ENCODE measurements at regions not wholly inside any gene's neighbourhood (a gene's known extent, or its start where the extent isn't known, plus 50 kb on each side); places are given as distances from the start of the nearest gene placed in this dataset.
A peak's percentile ranks its signal among the peaks of the same experiment; 100 is the strongest.
"Not testable (repeated sequence)": the region's sequence is repeated elsewhere in the genome, so short reads cannot be mapped to it uniquely, and the experiment has no call there.

DNA sequence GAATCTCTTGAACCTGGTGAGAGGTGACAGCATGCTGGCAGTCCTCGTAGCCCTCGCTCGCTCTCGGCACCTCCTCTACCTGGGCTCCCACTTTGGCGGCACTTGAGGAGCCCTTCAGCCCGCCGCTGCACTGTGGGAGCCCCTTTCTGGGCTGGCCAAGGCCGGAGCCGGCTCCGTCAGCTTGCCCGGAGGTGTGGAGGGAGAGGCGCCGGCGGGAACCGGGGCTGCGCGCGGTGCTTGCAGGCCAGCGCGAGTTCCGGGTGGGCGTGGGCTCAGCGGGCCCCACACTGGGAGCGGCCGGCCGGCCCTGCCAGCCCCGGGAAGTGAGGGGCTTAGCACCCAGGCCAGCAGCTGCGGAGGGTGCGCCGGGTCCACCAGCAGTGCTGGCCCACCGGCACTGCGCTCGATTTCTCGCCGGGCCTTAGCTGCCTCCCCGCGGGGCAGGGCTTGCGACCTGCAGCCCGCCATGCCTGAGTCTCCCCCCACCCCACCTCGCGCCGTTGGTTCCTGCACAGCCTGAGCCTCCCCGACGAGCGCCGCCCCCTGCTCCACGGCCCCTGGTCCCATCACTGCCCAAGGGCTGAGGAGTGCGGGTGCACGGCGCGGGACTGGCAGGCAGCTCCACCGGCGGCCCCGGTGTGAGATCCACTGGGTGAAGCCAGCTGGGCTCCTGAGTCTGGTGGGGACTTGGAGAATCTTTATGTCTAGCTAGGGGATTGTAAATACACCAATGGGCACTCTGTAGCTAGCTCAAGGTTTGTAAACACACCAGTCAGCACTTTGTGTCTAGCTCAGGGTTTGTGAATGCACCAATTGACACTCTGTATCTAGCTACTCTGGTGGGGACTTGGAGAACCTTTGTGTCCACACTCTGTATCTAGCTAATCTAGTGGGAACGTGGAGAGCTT lies 328.3 kb upstream of the KLF4 start:
- H3K36me3 ChIP-seq (replicated peaks in 1 of 2; ENCODE audit: control insufficient read depth in 1 of 2, insufficient read depth in 2 of 2, low read length in 2 of 2); H4K20me1 ChIP-seq (ENCODE audit: insufficient read depth, low read length); H3K4me1 ChIP-seq (ENCODE audit: insufficient read depth, low read length); H2AFZ ChIP-seq (ENCODE audit: low read length); DNase-seq (ENCODE audit: low spot score); H3K4me3 ChIP-seq (replicated peaks in 1 of 3; ENCODE audit: insufficient read depth in 1 of 3, low read depth in 2 of 3, low read length in 3 of 3); H3K9ac ChIP-seq (ENCODE audit: insufficient read depth, low read depth, low read length); H3K27me3 ChIP-seq (ENCODE audit: control insufficient read depth in 1 of 2, insufficient read depth in 2 of 2, low read length in 2 of 2); ATAC-seq; in situ Hi-C loops (cut with HindIII; ENCODE audit: extremely low pct_ligation_motif_present, low pct_unique_long_range_greater_than_20kb); FAIRE-seq; H3K27ac ChIP-seq (ENCODE audit: extremely low read length, insufficient read depth, low read length); H3K4me2 ChIP-seq (ENCODE audit: low read depth, low read length); intact Hi-C loops (cut with micrococcal nuclease; ENCODE audit: unreplicated experiment); H3K79me2 ChIP-seq (ENCODE audit: insufficient read depth, low read length); BruUV-seq (replicated peaks); CTCF ChIA-PET (ENCODE audit: low intra/inter-chr PET ratio, low total read pairs); H3K9me3 ChIP-seq (ENCODE audit: low read length); POLR2A ChIA-PET: not testable (repeated sequence)
- 61% methylated on average over 8 of the region's 55 CpGs for WGBS (ENCODE audit: low lambda C conversion rate)
- TF ChIP-seq MAFK (conservative IDR thresholded peaks at IDR 0.05 in 1 of 2, IDR thresholded peaks at IDR 0.05 in 1 of 2; ENCODE audit: low read length in 2 of 2): peak in 1 of 2 experiments; percentile 35; a peak in 1 of 4 replicates

DNA sequence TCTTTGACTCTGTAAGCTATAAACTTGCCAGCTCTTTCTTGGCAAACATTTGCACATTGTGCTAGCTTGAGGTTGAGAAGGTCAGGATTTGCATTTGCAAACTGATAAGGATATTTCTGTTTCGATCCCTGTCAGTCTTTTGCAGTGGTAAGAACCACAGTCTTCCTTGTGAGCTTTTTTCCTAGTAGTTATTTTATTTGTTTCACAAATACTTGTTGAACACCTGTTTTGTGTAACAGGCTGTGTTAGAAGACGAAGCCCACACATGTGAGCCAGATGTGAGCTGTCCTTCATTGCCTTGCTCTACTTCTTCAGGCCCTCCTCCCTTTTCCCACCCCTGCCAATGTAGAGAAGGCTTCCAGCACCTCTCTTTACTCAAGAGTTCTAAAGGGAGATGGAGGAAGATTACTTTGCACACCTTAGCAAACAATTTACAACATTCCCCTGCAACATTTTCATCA lies 327.0 kb upstream of the KLF4 start:
- Histone ChIP-seq H3K4me2 (ENCODE audit: low read depth, low read length) (no peak overlapping the region), H3K27ac (ENCODE audit: extremely low read length, insufficient read depth, low read length) (no peak overlapping the region), H2AFZ (ENCODE audit: low read length) (no peak overlapping the region), H4K20me1 (ENCODE audit: insufficient read depth, low read length) (no peaks in the 10 kb centered on the region), H3K4me1 (ENCODE audit: insufficient read depth, low read length) (no peaks in the 10 kb centered on the region), H3K27me3 (ENCODE audit: control insufficient read depth in 1 of 2, insufficient read depth in 2 of 2, low read length in 2 of 2) (peaks cover 0 to 1% of the 10 kb centered on the region in 2 experiments; a peak in 1 of 5 replicates), H3K4me3 (replicated peaks in 1 of 3; ENCODE audit: insufficient read depth in 1 of 3, low read depth in 2 of 3, low read length in 3 of 3) (no peak overlapping the region), H3K36me3 (replicated peaks in 1 of 2; ENCODE audit: control insufficient read depth in 1 of 2, insufficient read depth in 2 of 2, low read length in 2 of 2) (no peaks in the 10 kb centered on the region), H3K9me3 (ENCODE audit: low read length) (no peaks in the 10 kb centered on the region), H3K79me2 (ENCODE audit: insufficient read depth, low read length) (no peaks in the 10 kb centered on the region), H3K9ac (ENCODE audit: insufficient read depth, low read depth, low read length) (no peak overlapping the region)
- BruUV-seq (replicated peaks): no TSS peak
- in situ Hi-C loops (cut with HindIII; ENCODE audit: extremely low pct_ligation_motif_present, low pct_unique_long_range_greater_than_20kb) (no loop called here), intact Hi-C loops (cut with micrococcal nuclease; ENCODE audit: unreplicated experiment) (no loop called here)
- DNase-seq (ENCODE audit: low spot score) (no peak), ATAC-seq (no peak), FAIRE-seq (no peak)
- ChIA-PET CTCF (ENCODE audit: low intra/inter-chr PET ratio, low total read pairs) (no interaction called here), POLR2A (no interaction called here)
- TF ChIP-seq ZNF530 (CRISPR knock-in tag; IDR thresholded peaks at IDR 0.05; ENCODE audit: low read depth) (no peak), ZNF773 (CRISPR knock-in tag; IDR thresholded peaks at IDR 0.05; ENCODE audit: borderline replicate concordance) (no peak)
- 2% methylated on average over 2 of the region's 2 CpGs for WGBS (ENCODE audit: low lambda C conversion rate)

Data from HepG2 (cell line).